B cell (primary cell): ENCODE measurements at regions not wholly inside any gene's neighbourhood (a gene's known extent, or its start where the extent isn't known, plus 50 kb on each side); places are given as distances from the start of the nearest gene placed in this dataset.

ENCODE experiments used
- ATAC-seq: fragments of 200-7000 bp; cut with Tn5 transposase; one replicate; pipeline ENCODE4 v1.10.0; 2021; ENCODE audit warnings: low read depth, mild to moderate bottlenecking, moderate number of reproducible peaks, moderate library complexity
- CTCF ChIA-PET: fragments of 350-600 bp; sonication (Branson Sonifier 250); formaldehyde crosslinking; loops from one replicate; lab custom pipeline; 2021; ENCODE audit warnings: antibody characterized with exemption, inconsistent platforms; lab: Charles Lee
- POLR2A ChIA-PET: fragments of 350-600 bp; sonication (Branson Sonifier 250); formaldehyde crosslinking; loops from one replicate; lab custom pipeline; 2021; ENCODE audit warnings: antibody characterized with exemption; lab: Charles Lee
- DNase-seq: peaks from one replicate; pipeline ENCODE4 v3.0.0; 2013
- H2AFZ ChIP-seq: 2 replicates; pipeline ENCODE4 v1.6.1; 2012; ENCODE audit warnings: mild to moderate bottlenecking, low read depth, low read length; ENCODE audit not compliant: insufficient read depth, poor library complexity, severe bottlenecking
- H3K27ac ChIP-seq, 2 donors: 1 replicate in 1 of 2; 2 replicates in 1 of 2; pipeline ENCODE4 v1.5.1; 2012 to 2013; ENCODE audit warnings: low read length in 2 of 2, mild to moderate bottlenecking in 2 of 2, moderate library complexity in 1 of 2
- H3K27me3 ChIP-seq, 4 experiments: fragments of 200-600 bp in 1 of 4; sonication (generic) in 1 of 4; replicated peaks in 1 of 4; 1 replicate in 2 of 4; 2 replicates in 2 of 4; pipeline versions ENCODE4 v1.6.1 to v1.7.0; 2013 to 2016; ENCODE audit warnings: low read length in 3 of 4, mild to moderate bottlenecking in 2 of 4, mixed read lengths in 1 of 4, moderate library complexity in 1 of 4; ENCODE audit not compliant: insufficient read depth in 4 of 4, control insufficient read depth in 3 of 4; ENCODE audit errors: control extremely low read depth in 1 of 4
- H3K36me3 ChIP-seq, 2 experiments: replicated peaks in 1 of 2; 1 replicate in 1 of 2; 2 replicates in 1 of 2; pipeline versions ENCODE4 v1.6.1 to v1.7.1; 2013; ENCODE audit warnings: low read length in 1 of 2; ENCODE audit not compliant: insufficient read depth in 2 of 2, control insufficient read depth in 1 of 2; ENCODE audit errors: control extremely low read depth in 1 of 2, extremely low read depth in 1 of 2
- H3K4me1 ChIP-seq, 2 donors: fragments of 200-600 bp in 1 of 2; sonication (generic) in 1 of 2; 1 replicate in 1 of 2; 2 replicates in 1 of 2; pipeline versions ENCODE4 v1.5.1 to v1.6.1; 2013 to 2017; ENCODE audit warnings: low read length in 2 of 2; ENCODE audit not compliant: control insufficient read depth in 2 of 2, insufficient read depth in 2 of 2
- H3K4me2 ChIP-seq: replicated peaks from 2 replicates; pipeline ENCODE3; 2012; ENCODE audit warnings: mild to moderate bottlenecking, low read depth, low read length; ENCODE audit not compliant: poor library complexity, severe bottlenecking
- H3K4me3 ChIP-seq, 5 experiments: fragments of 200-600 bp in 1 of 5; sonication (generic) in 1 of 5; 1 replicate in 3 of 5; 2 replicates in 2 of 5; pipeline versions ENCODE4 v1.5.1 to v1.7.0; 2011 to 2016; ENCODE audit warnings: low read length in 4 of 5, mild to moderate bottlenecking in 4 of 5, low read depth in 2 of 5, control low read depth in 1 of 5, moderate library complexity in 1 of 5; ENCODE audit not compliant: insufficient read depth in 1 of 5; ENCODE audit errors: control extremely low read depth in 1 of 5, extremely low read depth in 1 of 5
- H3K79me2 ChIP-seq: fragments of 200-600 bp; sonication (generic); one replicate; pipeline ENCODE4 v1.6.0; 2016; ENCODE audit warnings: low read length; ENCODE audit not compliant: control insufficient read depth, insufficient read depth
- H3K9ac ChIP-seq: fragments of 200-600 bp; sonication (generic); 2 replicates; pipeline ENCODE4 v1.6.1; 2017; ENCODE audit warnings: mild to moderate bottlenecking, low read length, moderate library complexity
- H3K9me3 ChIP-seq, 3 donors: one replicate each; pipeline versions ENCODE4 v1.6.1 to v1.7.1; 2013; ENCODE audit warnings: low read length in 2 of 3; ENCODE audit not compliant: control insufficient read depth in 2 of 3, insufficient read depth in 1 of 3; ENCODE audit errors: control extremely low read depth in 1 of 3
- H4K20me1 ChIP-seq: 2 replicates; pipeline ENCODE4 v1.6.0; 2012; ENCODE audit warnings: mild to moderate bottlenecking, low read length; ENCODE audit not compliant: insufficient read depth, control insufficient read depth, poor library complexity, severe bottlenecking
- H3K27ac Mint-ChIP-seq: one replicate; pipeline ENCODE4 v1.8.0; 2021; ENCODE audit warnings: mixed read lengths
- H3K27me3 Mint-ChIP-seq: one replicate; pipeline ENCODE4 v1.8.0; 2021; ENCODE audit warnings: mixed read lengths
- H3K4me1 Mint-ChIP-seq: one replicate; pipeline ENCODE4 v1.8.0; 2021; ENCODE audit warnings: mixed read lengths
- H3K4me3 Mint-ChIP-seq: one replicate; pipeline ENCODE4 v1.8.0; 2021; ENCODE audit warnings: mixed read lengths
- H3K9me3 Mint-ChIP-seq: one replicate; pipeline ENCODE4 v1.8.0; 2022; ENCODE audit warnings: mixed read lengths; ENCODE audit not compliant: insufficient read depth
- EZH2 ChIP-seq: IDR thresholded peaks from 2 replicates; pipeline ENCODE4 v1.6.1; 2012; ENCODE audit warnings: borderline replicate concordance, low read depth, mild to moderate bottlenecking, moderate library complexity, low read length; ENCODE audit not compliant: insufficient read depth, poor library complexity, severe bottlenecking
- WGBS: methylation state at CpG from one replicate; pipeline ENCODE4 v1.1.5; 2013; ENCODE audit warnings: missing lambda C conversion rate; ENCODE audit not compliant: insufficient coverage; 5-methylcytosine and 5-hydroxymethylcytosine counted together
- intact Hi-C: fragments of 100-400 bp; cut with micrococcal nuclease; formaldehyde crosslinking; loops from one replicate; pipeline ENCODE4 v1.10.0; 2022
- TF ChIP-seq, protein P1 (sequence below): fragments of 200-600 bp; IDR thresholded peaks from one replicate; pipeline ENCODE4 v1.8.0; 2022; ENCODE audit warnings: antibody characterized with exemption, mild to moderate bottlenecking

DNA sequence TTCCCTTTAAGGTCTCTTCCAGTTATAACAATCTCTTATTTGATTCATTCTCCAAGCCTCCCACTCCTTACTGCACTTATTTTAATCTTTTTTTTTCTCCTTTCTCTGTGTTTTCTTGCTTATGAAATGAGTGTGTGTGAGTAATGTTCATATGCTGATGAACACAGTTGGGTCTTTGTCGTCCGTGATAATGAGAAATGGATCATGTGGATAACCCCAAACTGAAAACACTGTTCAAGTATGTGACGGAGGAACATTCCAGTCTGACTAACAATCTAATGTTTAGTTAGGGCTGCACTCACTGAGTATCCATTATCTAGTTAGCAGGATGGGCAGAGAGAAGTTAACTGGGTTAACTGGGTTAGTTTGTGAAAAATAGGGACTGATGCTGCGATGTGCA lies 253.1 kb upstream of the DUSP10 start:
- CTCF ChIA-PET = no interaction called here
- H3K36me3 ChIP-seq = no peaks in the 10 kb centered on the region
- no peaks in the 10 kb centered on the region for H4K20me1 ChIP-seq
- POLR2A ChIA-PET = no interaction called here
- Mint-ChIP-seq H3K27me3 (no peaks in the 10 kb centered on the region), H3K27ac (no peak overlapping the region), H3K4me3 (no peak overlapping the region), H3K9me3 (no peaks in the 10 kb centered on the region), H3K4me1 (peaks cover 5% of the 10 kb centered on the region)
- no peaks in the 10 kb centered on the region for H3K27me3 ChIP-seq
- H2AFZ ChIP-seq = no peak overlapping the region
- H3K4me2 ChIP-seq = no peak overlapping the region
- ATAC-seq (no peak), DNase-seq (no peak)
- H3K4me3 ChIP-seq = no peak overlapping the region
- H3K9me3 ChIP-seq = no peaks in the 10 kb centered on the region
- 100% methylated on average over 1 of the region's 4 CpGs for WGBS
- no peak for TF ChIP-seq EZH2
- TF ChIP-seq, protein P1, sequence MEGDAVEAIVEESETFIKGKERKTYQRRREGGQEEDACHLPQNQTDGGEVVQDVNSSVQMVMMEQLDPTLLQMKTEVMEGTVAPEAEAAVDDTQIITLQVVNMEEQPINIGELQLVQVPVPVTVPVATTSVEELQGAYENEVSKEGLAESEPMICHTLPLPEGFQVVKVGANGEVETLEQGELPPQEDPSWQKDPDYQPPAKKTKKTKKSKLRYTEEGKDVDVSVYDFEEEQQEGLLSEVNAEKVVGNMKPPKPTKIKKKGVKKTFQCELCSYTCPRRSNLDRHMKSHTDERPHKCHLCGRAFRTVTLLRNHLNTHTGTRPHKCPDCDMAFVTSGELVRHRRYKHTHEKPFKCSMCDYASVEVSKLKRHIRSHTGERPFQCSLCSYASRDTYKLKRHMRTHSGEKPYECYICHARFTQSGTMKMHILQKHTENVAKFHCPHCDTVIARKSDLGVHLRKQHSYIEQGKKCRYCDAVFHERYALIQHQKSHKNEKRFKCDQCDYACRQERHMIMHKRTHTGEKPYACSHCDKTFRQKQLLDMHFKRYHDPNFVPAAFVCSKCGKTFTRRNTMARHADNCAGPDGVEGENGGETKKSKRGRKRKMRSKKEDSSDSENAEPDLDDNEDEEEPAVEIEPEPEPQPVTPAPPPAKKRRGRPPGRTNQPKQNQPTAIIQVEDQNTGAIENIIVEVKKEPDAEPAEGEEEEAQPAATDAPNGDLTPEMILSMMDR = no peak
- H3K27ac ChIP-seq = no peak overlapping the region
- H3K4me1 ChIP-seq = peaks cover 0 to 7% of the 10 kb centered on the region in 2 donors
- H3K9ac ChIP-seq = no peak overlapping the region
- intact Hi-C loops = no loop called here
- no peaks in the 10 kb centered on the region for H3K79me2 ChIP-seq

DNA sequence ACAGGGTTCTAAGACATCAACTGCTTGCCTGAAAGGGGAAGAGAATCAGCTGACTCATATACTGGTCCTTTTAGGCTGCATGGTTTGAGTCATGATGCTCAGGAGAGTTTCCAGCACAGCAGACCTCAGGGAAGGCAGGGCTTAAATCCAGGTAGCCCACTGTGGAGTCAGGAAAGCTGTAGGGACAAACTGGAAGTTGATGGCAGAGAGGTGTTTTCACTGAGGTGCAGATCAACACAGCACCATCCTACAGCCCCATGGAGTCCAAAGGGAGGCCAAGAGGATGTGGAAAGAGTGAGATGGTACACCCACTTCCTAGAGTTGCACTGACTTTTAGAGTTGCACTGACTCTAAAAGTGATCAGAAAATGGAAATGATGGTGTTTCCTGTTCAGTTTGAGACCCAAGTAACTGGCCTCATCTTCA lies 252.4 kb upstream of the DUSP10 start:
- DNase-seq = no peak
- no peak for TF ChIP-seq EZH2
- TF ChIP-seq, protein P1 = no peak
- Mint-ChIP-seq H3K4me3 (no peak overlapping the region), H3K4me1 (peaks cover 5% of the 10 kb centered on the region), H3K9me3 (no peaks in the 10 kb centered on the region), H3K27me3 (no peaks in the 10 kb centered on the region), H3K27ac (no peak overlapping the region)
- Histone ChIP-seq H3K9ac (no peak overlapping the region), H3K27ac (no peak overlapping the region), H3K27me3 (no peaks in the 10 kb centered on the region), H4K20me1 (no peaks in the 10 kb centered on the region), H3K79me2 (no peaks in the 10 kb centered on the region), H3K4me3 (no peak overlapping the region), H3K9me3 (no peaks in the 10 kb centered on the region), H3K36me3 (no peaks in the 10 kb centered on the region), H3K4me2 (no peak overlapping the region), H3K4me1 (peaks cover 0 to 7% of the 10 kb centered on the region in 2 donors), H2AFZ (no peak overlapping the region)
- CTCF ChIA-PET = no interaction called here
- ATAC-seq = no peak
- POLR2A ChIA-PET = no interaction called here
- intact Hi-C loops = no loop called here
